ENCODE measurements at regions not wholly inside any gene's neighbourhood (a gene's known extent, or its start where the extent isn't known, plus 50 kb on each side); places are given as distances from the start of the nearest gene placed in this dataset.
"Not testable (repeated sequence)": the region's sequence is repeated elsewhere in the genome, so short reads cannot be mapped to it uniquely, and the experiment has no call there.

GRCh38 chr20:23299673-23300050 lies 50.9 kb upstream of the NXT1 start:
- DNase-seq = no peak

GRCh38 chr20:23298926-23299672 lies 51.5 kb upstream of the NXT1 start:
- DNase-seq = no peak

- DNase-seq = no peak
Observed at GRCh38 chr20:23298155-23298554, 52.4 kb upstream of the NXT1 start.

- DNase-seq = no peak
Observed at GRCh38 chr20:23296841-23297701, 53.5 kb upstream of the NXT1 start.

- DNase-seq = no peak
Observed at GRCh38 chr20:23295934-23296333, 54.7 kb upstream of the NXT1 start.

GRCh38 chr20:23294671-23295070 lies 55.9 kb upstream of the NXT1 start:
- no peak for DNase-seq

- no peak for DNase-seq
Observed at GRCh38 chr20:23294166-23294565, 56.4 kb upstream of the NXT1 start.

GRCh38 chr20:23293689-23294088 lies 56.9 kb upstream of the NXT1 start:
- DNase-seq = no peak

- DNase-seq = not testable (repeated sequence)
Observed at GRCh38 chr20:23292311-23292710, 58.3 kb upstream of the NXT1 start.

GRCh38 chr20:23291575-23292240 lies 58.9 kb upstream of the NXT1 start:
- DNase-seq = no peak

- no peak for DNase-seq
Observed at GRCh38 chr20:23290761-23291574, 59.6 kb upstream of the NXT1 start.

- DNase-seq = no peak
Observed at GRCh38 chr20:23289724-23290395, 60.7 kb upstream of the NXT1 start.

GRCh38 chr20:23289249-23289648 lies 61.3 kb upstream of the NXT1 start:
- no peak for DNase-seq

- DNase-seq = no peak
Observed at GRCh38 chr20:23287354-23288190, 63.0 kb upstream of the NXT1 start.

- no peak for DNase-seq
Observed at GRCh38 chr20:23286346-23286745, 64.2 kb upstream of the NXT1 start.

GRCh38 chr20:23285536-23285935 lies 65.1 kb upstream of the NXT1 start:
- DNase-seq = no peak

- DNase-seq = no peak
Observed at GRCh38 chr20:23284009-23284408, 66.6 kb upstream of the NXT1 start.

- no peak for DNase-seq
Observed at GRCh38 chr20:23283096-23283850, 67.3 kb upstream of the NXT1 start.

GRCh38 chr20:23282546-23282945 lies 68.0 kb upstream of the NXT1 start:
- DNase-seq = no peak

GRCh38 chr20:23282111-23282510 lies 68.5 kb upstream of the NXT1 start:
- no peak for DNase-seq

GRCh38 chr20:23279836-23280235 lies 70.8 kb upstream of the NXT1 start:
- no peak for DNase-seq

All from activated CD4-positive, alpha-beta T cell treated with anti-CD3 and anti-CD28 coated beads for 48 hours (primary cell).